WI38 (cell line): ENCODE measurements at regions not wholly inside any gene's neighbourhood (a gene's known extent, or its start where the extent isn't known, plus 50 kb on each side); places are given as distances from the start of the nearest gene placed in this dataset.

Source experiments
- H3K4me3 ChIP-seq: 2 replicates; pipeline ENCODE4 v1.5.1; 2011; ENCODE audit warnings: low read depth, mild to moderate bottlenecking, control low read depth, low read length
- CTCF ChIP-seq: IDR thresholded peaks from 2 replicates; pipeline ENCODE4 v1.5.1; 2012; ENCODE audit warnings: low read depth, mild to moderate bottlenecking, control low read depth, low read length

GRCh38 chr13:79060216-79060615, 345.8 kb downstream of the RBM26 start:
- no peak overlapping the region for H3K4me3 ChIP-seq
- no peak for TF ChIP-seq CTCF

- no peak for TF ChIP-seq CTCF
- H3K4me3 ChIP-seq, result no peak overlapping the region
Measured at GRCh38 chr13:79056706-79057105, 349.3 kb downstream of the RBM26 start.

- TF ChIP-seq CTCF, result no peak
- H3K4me3 ChIP-seq, result no peak overlapping the region
Measured at GRCh38 chr13:79051472-79051871, 354.6 kb downstream of the RBM26 start.

- TF ChIP-seq CTCF, result no peak
Measured at GRCh38 chr13:79044415-79044814, 361.6 kb downstream of the RBM26 start.

GRCh38 chr13:79043208-79043607, 362.8 kb downstream of the RBM26 start:
- no peak overlapping the region for H3K4me3 ChIP-seq
- no peak for TF ChIP-seq CTCF

More at GRCh38 chr13:79044415-79044814, 361.6 kb downstream of the RBM26 start:
- no peak overlapping the region for H3K4me3 ChIP-seq

- TF ChIP-seq CTCF, result no peak
Measured at GRCh38 chr13:79037197-79037596, 368.9 kb downstream of the RBM26 start.

GRCh38 chr13:79034341-79034740, 371.7 kb downstream of the RBM26 start:
- no peak overlapping the region for H3K4me3 ChIP-seq
- TF ChIP-seq CTCF, result no peak

More at GRCh38 chr13:79037197-79037596, 368.9 kb downstream of the RBM26 start:
- H3K4me3 ChIP-seq, result no peak overlapping the region
